K562 (cell line): ENCODE measurements at regions not wholly inside any gene's neighbourhood (a gene's known extent, or its start where the extent isn't known, plus 50 kb on each side); places are given as distances from the start of the nearest gene placed in this dataset.

Experiments
- ARNT ChIP-seq, 2 experiments: fragments of 450-650 bp; IDR thresholded peaks; 2 replicates each; pipeline ENCODE4 v1.6.1; 2016; ENCODE audit warnings: mild to moderate bottlenecking in 1 of 2
- CEBPB ChIP-seq: fragments of 450-650 bp; IDR thresholded peaks from 2 replicates; pipeline ENCODE4 v1.6.1; 2016; ENCODE audit warnings: missing genetic modification characterization, missing compliant biosample characterization
- CTCF ChIP-seq, 3 experiments: IDR thresholded peaks in 2 of 3; conservative IDR thresholded peaks in 1 of 3; 2 replicates each; pipeline ENCODE4 v1.5.1; 2011 to 2012; ENCODE audit warnings: low read length in 3 of 3, mild to moderate bottlenecking in 3 of 3, control low read depth in 2 of 3, improper control_type of control experiment in 1 of 3, inconsistent platforms in 1 of 3, low read depth in 1 of 3, mixed read lengths in 1 of 3, moderate library complexity in 1 of 3; ENCODE audit not compliant: insufficient read depth in 2 of 3
- POLR2A ChIP-seq: fragments of 450-650 bp; conservative IDR thresholded peaks from 2 replicates; pipeline ENCODE4 v1.6.1; 2016

GRCh38 chr4:45795135-45795534 is 328.7 kb downstream of the GABRG1 start:
- TF ChIP-seq POLR2A (no peak), CEBPB (tag) (no peak), ARNT (IDR thresholded peaks at IDR 0.05) (no peak), CTCF (IDR thresholded peaks at IDR 0.05 in 2 of 3, conservative IDR thresholded peaks at IDR 0.05 in 1 of 3; ENCODE audit: insufficient read depth in 2 of 3, low read depth in 1 of 3, low read length in 3 of 3) (no peak)
